ENCODE measurements at regions not wholly inside any gene's neighbourhood (a gene's known extent, or its start where the extent isn't known, plus 50 kb on each side); places are given as distances from the start of the nearest gene placed in this dataset.

- Histone ChIP-seq H2AFZ (ENCODE audit: low read depth) (no peak overlapping the region), H3K9me2 (no peaks in the 10 kb centered on the region), H3F3A (replicated peaks; ENCODE audit: insufficient read depth) (no peaks in the 10 kb centered on the region), H3K9ac (no peak overlapping the region), H3K36me3 (replicated peaks in 1 of 2; ENCODE audit: control insufficient read depth in 1 of 2, insufficient read depth in 2 of 2, low read length in 1 of 2) (no peaks in the 10 kb centered on the region), H3K4me2 (no peak overlapping the region), H3K27ac (ENCODE audit: low read depth in 2 of 2, low read length in 1 of 2) (no peak overlapping the region), H3K79me2 (ENCODE audit: insufficient read depth) (no peaks in the 10 kb centered on the region), H4K20me1 (ENCODE audit: insufficient read depth) (no peaks in the 10 kb centered on the region), H3K27me3 (ENCODE audit: insufficient read depth) (no peaks in the 10 kb centered on the region; the same call in 1 of the 2 replicates), H3K4me3 (ENCODE audit: low read depth in 2 of 2, low read length in 1 of 2) (no peak overlapping the region), H3K9me3 (no peaks in the 10 kb centered on the region), H3K4me1 (ENCODE audit: control insufficient read depth in 1 of 2, insufficient read depth in 2 of 2, low read depth in 1 of 2, low read length in 1 of 2) (no peaks in the 10 kb centered on the region)
- no peak for DNase-seq
- TF ChIP-seq MAX (IDR thresholded peaks at IDR 0.05; ENCODE audit: low read depth) (no peak), TEAD4 (IDR thresholded peaks at IDR 0.05; ENCODE audit: borderline replicate concordance, insufficient read depth) (no peak), RCOR1 (IDR thresholded peaks at IDR 0.05; ENCODE audit: low read length) (no peak), EP300 (IDR thresholded peaks at IDR 0.05; ENCODE audit: borderline replicate concordance in 1 of 2, low read depth in 1 of 2, low read length in 1 of 2) (no peak), NFIC (IDR thresholded peaks at IDR 0.05; ENCODE audit: borderline replicate concordance) (no peak), PBX3 (IDR thresholded peaks at IDR 0.05) (no peak), POLR2AphosphoS5 (IDR thresholded peaks at IDR 0.05; ENCODE audit: low read depth, low read length) (no peak), USF1 (IDR thresholded peaks at IDR 0.05; ENCODE audit: borderline replicate concordance, low read depth) (no peak), ELF1 (IDR thresholded peaks at IDR 0.05) (no peak), GABPA (IDR thresholded peaks at IDR 0.05; ENCODE audit: low read depth) (no peak), CHD2 (IDR thresholded peaks at IDR 0.05; ENCODE audit: low read length, partially characterized antibody) (no peak), GATA2 (CRISPR knock-in tag; IDR thresholded peaks at IDR 0.05) (no peak), EZH2phosphoT487 (IDR thresholded peaks at IDR 0.05; ENCODE audit: borderline replicate concordance, low read depth) (no peak), RFX5 (IDR thresholded peaks at IDR 0.05; ENCODE audit: low read length) (no peak), TAF1 (IDR thresholded peaks at IDR 0.05; ENCODE audit: borderline replicate concordance, low read depth, low read length) (no peak), FOSL2 (IDR thresholded peaks at IDR 0.05; ENCODE audit: borderline replicate concordance, low read depth) (no peak), USF2 (IDR thresholded peaks at IDR 0.05; ENCODE audit: borderline replicate concordance, low read depth, low read length) (no peak), RXRA (IDR thresholded peaks at IDR 0.05; ENCODE audit: borderline replicate concordance, low read depth) (no peak)
- TF ChIP-seq, protein P1, sequence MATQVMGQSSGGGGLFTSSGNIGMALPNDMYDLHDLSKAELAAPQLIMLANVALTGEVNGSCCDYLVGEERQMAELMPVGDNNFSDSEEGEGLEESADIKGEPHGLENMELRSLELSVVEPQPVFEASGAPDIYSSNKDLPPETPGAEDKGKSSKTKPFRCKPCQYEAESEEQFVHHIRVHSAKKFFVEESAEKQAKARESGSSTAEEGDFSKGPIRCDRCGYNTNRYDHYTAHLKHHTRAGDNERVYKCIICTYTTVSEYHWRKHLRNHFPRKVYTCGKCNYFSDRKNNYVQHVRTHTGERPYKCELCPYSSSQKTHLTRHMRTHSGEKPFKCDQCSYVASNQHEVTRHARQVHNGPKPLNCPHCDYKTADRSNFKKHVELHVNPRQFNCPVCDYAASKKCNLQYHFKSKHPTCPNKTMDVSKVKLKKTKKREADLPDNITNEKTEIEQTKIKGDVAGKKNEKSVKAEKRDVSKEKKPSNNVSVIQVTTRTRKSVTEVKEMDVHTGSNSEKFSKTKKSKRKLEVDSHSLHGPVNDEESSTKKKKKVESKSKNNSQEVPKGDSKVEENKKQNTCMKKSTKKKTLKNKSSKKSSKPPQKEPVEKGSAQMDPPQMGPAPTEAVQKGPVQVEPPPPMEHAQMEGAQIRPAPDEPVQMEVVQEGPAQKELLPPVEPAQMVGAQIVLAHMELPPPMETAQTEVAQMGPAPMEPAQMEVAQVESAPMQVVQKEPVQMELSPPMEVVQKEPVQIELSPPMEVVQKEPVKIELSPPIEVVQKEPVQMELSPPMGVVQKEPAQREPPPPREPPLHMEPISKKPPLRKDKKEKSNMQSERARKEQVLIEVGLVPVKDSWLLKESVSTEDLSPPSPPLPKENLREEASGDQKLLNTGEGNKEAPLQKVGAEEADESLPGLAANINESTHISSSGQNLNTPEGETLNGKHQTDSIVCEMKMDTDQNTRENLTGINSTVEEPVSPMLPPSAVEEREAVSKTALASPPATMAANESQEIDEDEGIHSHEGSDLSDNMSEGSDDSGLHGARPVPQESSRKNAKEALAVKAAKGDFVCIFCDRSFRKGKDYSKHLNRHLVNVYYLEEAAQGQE (IDR thresholded peaks at IDR 0.05; ENCODE audit: low read depth, low read length), result no peak
- TF ChIP-seq, protein P2, sequence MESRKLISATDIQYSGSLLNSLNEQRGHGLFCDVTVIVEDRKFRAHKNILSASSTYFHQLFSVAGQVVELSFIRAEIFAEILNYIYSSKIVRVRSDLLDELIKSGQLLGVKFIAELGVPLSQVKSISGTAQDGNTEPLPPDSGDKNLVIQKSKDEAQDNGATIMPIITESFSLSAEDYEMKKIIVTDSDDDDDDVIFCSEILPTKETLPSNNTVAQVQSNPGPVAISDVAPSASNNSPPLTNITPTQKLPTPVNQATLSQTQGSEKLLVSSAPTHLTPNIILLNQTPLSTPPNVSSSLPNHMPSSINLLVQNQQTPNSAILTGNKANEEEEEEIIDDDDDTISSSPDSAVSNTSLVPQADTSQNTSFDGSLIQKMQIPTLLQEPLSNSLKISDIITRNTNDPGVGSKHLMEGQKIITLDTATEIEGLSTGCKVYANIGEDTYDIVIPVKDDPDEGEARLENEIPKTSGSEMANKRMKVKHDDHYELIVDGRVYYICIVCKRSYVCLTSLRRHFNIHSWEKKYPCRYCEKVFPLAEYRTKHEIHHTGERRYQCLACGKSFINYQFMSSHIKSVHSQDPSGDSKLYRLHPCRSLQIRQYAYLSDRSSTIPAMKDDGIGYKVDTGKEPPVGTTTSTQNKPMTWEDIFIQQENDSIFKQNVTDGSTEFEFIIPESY (IDR thresholded peaks at IDR 0.05; ENCODE audit: borderline replicate concordance, low read depth), result no peak
- ChIA-PET POLR2A (no interaction called here), CTCF (no interaction called here)
- 7% methylated on average over 13 of the region's 13 CpGs for WGBS (ENCODE audit: low lambda C conversion rate)
Measured at GRCh38 chr13:111908361-111908760, 158.6 kb upstream of the SOX1 start.

Data from SK-N-SH (cell line).